HG02571 (cell line): ENCODE measurements at regions not wholly inside any gene's neighbourhood (a gene's known extent, or its start where the extent isn't known, plus 50 kb on each side); places are given as distances from the start of the nearest gene placed in this dataset.
"Not testable (repeated sequence)": the region's sequence is repeated elsewhere in the genome, so short reads cannot be mapped to it uniquely, and the experiment has no call there.

Source experiments
- ATAC-seq: cut with Tn5 transposase; IDR thresholded peaks from one replicate; pipeline ENCODE4 v1.9.1; 2021; ENCODE audit warnings: mild to moderate bottlenecking, moderate library complexity; ENCODE audit not compliant: unreplicated experiment

GRCh38 chr6:84291033-84291432 lies 63.6 kb upstream of the CEP162 start:
- ATAC-seq = not testable (repeated sequence)

- no peak for ATAC-seq
Observed at GRCh38 chr6:84284428-84285049, 57.1 kb upstream of the CEP162 start.

GRCh38 chr6:84282550-84282949 lies 55.1 kb upstream of the CEP162 start:
- ATAC-seq = no peak

GRCh38 chr6:84280639-84281038 lies 53.2 kb upstream of the CEP162 start:
- no peak for ATAC-seq

- no peak for ATAC-seq
Observed at GRCh38 chr6:84280030-84280429, 52.6 kb upstream of the CEP162 start.

GRCh38 chr6:84278321-84278998 lies 51.0 kb upstream of the CEP162 start:
- ATAC-seq = no peak
